Transverse colon (tissue), 4 donors: ENCODE measurements at regions not wholly inside any gene's neighbourhood (a gene's known extent, or its start where the extent isn't known, plus 50 kb on each side); places are given as distances from the start of the nearest gene placed in this dataset.

ENCODE experiments used
- CTCF ChIP-seq, 5 experiments: fragments of 200-600 bp in 3 of 5; fragments of 450-650 bp in 2 of 5; sonication (generic) in 3 of 5; IDR thresholded peaks; 1 replicate in 2 of 5; 2 replicates in 3 of 5; pipeline ENCODE4 v1.5.1; 2016 to 2017; ENCODE audit warnings: antibody characterized with exemption in 5 of 5, inconsistent platforms in 3 of 5, mild to moderate bottlenecking in 2 of 5, moderate library complexity in 1 of 5
- POLR2A ChIP-seq: fragments of 450-650 bp; IDR thresholded peaks from one replicate; pipeline ENCODE4 v1.6.1; 2016; ENCODE audit warnings: antibody characterized with exemption, mild to moderate bottlenecking, moderate library complexity
- POLR2AphosphoS5 ChIP-seq, 3 donors: sonication (generic); formaldehyde crosslinking; IDR thresholded peaks; one replicate each; pipeline ENCODE4 v1.6.1; 2016; ENCODE audit warnings: antibody characterized with exemption in 3 of 3

DNA sequence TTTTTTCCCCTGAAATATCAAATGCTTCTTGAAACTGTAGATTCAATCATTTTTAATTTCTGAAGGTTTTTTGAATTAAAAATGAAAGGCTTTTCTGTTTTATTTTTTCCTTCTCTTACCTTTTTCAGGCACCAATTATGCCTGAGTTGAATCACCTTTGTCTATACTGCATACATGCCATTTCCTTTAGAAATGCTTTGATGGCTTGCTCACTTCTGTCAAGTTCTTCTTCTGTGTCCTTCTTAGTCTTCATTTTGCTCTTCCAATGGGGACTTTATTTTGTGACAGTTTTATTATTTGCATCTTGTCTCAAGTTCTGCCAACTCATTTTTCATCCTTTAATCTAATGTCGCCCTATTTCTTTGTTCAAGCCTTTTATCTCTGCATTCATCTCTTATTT is 121.9 kb upstream of the PRL start:
- TF ChIP-seq CTCF (IDR thresholded peaks at IDR 0.05): no peak
- TF ChIP-seq POLR2AphosphoS5 (IDR thresholded peaks at IDR 0.05): no peak
- no peak for TF ChIP-seq POLR2A
